CD4-positive, alpha-beta memory T cell (primary cell): ENCODE measurements at regions not wholly inside any gene's neighbourhood (a gene's known extent, or its start where the extent isn't known, plus 50 kb on each side); places are given as distances from the start of the nearest gene placed in this dataset.

Source experiments
- CTCF ChIA-PET: fragments of 350-600 bp; sonication (Branson Sonifier 250); formaldehyde crosslinking; loops from one replicate; lab custom pipeline; 2021; ENCODE audit warnings: inconsistent platforms; ENCODE audit not compliant: partially characterized antibody; lab: Charles Lee
- POLR2A ChIA-PET: fragments of 350-600 bp; sonication (Branson Sonifier 250); formaldehyde crosslinking; loops from one replicate; lab custom pipeline; 2021; ENCODE audit not compliant: partially characterized antibody; lab: Charles Lee
- DNase-seq, 5 donors: peaks; one replicate each; pipeline versions ENCODE4 v3.0.0 to v3.0.0-alpha.2; 2020 to 2022; ENCODE audit warnings: mixed read lengths in 1 of 5
- H3K27ac ChIP-seq: one replicate; pipeline ENCODE4 v1.7.0; 2013; ENCODE audit warnings: low read depth, low read length
- H3K27me3 ChIP-seq: 2 replicates; pipeline ENCODE4 v1.7.0; 2013; ENCODE audit warnings: mild to moderate bottlenecking, low read length, moderate library complexity; ENCODE audit not compliant: insufficient read depth
- H3K36me3 ChIP-seq: 2 replicates; pipeline ENCODE4 v1.7.0; 2013; ENCODE audit warnings: mild to moderate bottlenecking, low read length, moderate library complexity; ENCODE audit not compliant: insufficient read depth
- H3K4me1 ChIP-seq: 2 replicates; pipeline ENCODE4 v1.7.0; 2013; ENCODE audit warnings: mild to moderate bottlenecking, low read length, moderate library complexity; ENCODE audit not compliant: insufficient read depth
- H3K4me3 ChIP-seq, 2 donors: one replicate each; pipeline ENCODE4 v1.7.0; 2013; ENCODE audit warnings: low read length in 2 of 2, mild to moderate bottlenecking in 1 of 2
- H3K9me3 ChIP-seq, 2 donors: one replicate each; pipeline ENCODE4 v1.7.0; 2013; ENCODE audit warnings: low read length in 2 of 2, control low read depth in 1 of 2; ENCODE audit not compliant: control insufficient read depth in 1 of 2
- H3K27ac Mint-ChIP-seq, 7 donors: one replicate each; pipeline ENCODE4 v1.8.0; 2020 to 2021; ENCODE audit warnings: mixed read lengths in 7 of 7, mild to moderate bottlenecking in 6 of 7, inconsistent platforms in 3 of 7, moderate library complexity in 3 of 7
- H3K27me3 Mint-ChIP-seq, 2 donors: one replicate each; pipeline ENCODE4 v1.8.0; 2020 to 2021; ENCODE audit warnings: mixed read lengths in 2 of 2
- H3K36me3 Mint-ChIP-seq, 2 donors: one replicate each; pipeline ENCODE4 v1.8.0; 2020 to 2021; ENCODE audit warnings: mixed read lengths in 2 of 2, inconsistent platforms in 1 of 2, mild to moderate bottlenecking in 1 of 2
- H3K4me1 Mint-ChIP-seq, 4 donors: one replicate each; pipeline ENCODE4 v1.8.0; 2020 to 2021; ENCODE audit warnings: mixed read lengths in 4 of 4, mild to moderate bottlenecking in 1 of 4
- H3K4me3 Mint-ChIP-seq, 8 donors: one replicate each; pipeline ENCODE4 v1.8.0; 2020 to 2021; ENCODE audit warnings: mixed read lengths in 8 of 8, mild to moderate bottlenecking in 7 of 8, moderate library complexity in 6 of 8, inconsistent platforms in 3 of 8
- H3K9me3 Mint-ChIP-seq, 8 donors: one replicate each; pipeline ENCODE4 v1.8.0; 2020 to 2021; ENCODE audit warnings: mixed read lengths in 8 of 8, mild to moderate bottlenecking in 5 of 8, inconsistent platforms in 3 of 8, moderate library complexity in 1 of 8
- intact Hi-C: fragments of 100-400 bp; cut with micrococcal nuclease; formaldehyde crosslinking; loops from one replicate; pipeline ENCODE4 v1.15.1; 2023

GRCh38 chr12:66060163-66060907, 70.2 kb downstream of the LLPH start:
- Mint-ChIP-seq H3K9me3 (no peaks in the 10 kb centered on the region), H3K27ac (no peak overlapping the region), H3K4me1 (no peaks in the 10 kb centered on the region), H3K4me3 (no peak overlapping the region), H3K27me3 (peaks cover 13 to 14% of the 10 kb centered on the region in 2 donors), H3K36me3 (no peaks in the 10 kb centered on the region)
- Histone ChIP-seq H3K36me3 (no peaks in the 10 kb centered on the region), H3K27ac (no peak overlapping the region), H3K27me3 (no peaks in the 10 kb centered on the region), H3K9me3 (no peaks in the 10 kb centered on the region), H3K4me1 (no peaks in the 10 kb centered on the region), H3K4me3 (no peak overlapping the region)
- CTCF ChIA-PET = no interaction called here
- intact Hi-C loops = no loop called here
- DNase-seq = no peak
- POLR2A ChIA-PET = no interaction called here

GRCh38 chr12:66059666-66060065, 70.9 kb downstream of the LLPH start:
- H3K27me3 Mint-ChIP-seq = peaks cover 10 to 12% of the 10 kb centered on the region in 2 donors
- no peaks in the 10 kb centered on the region for H3K9me3 Mint-ChIP-seq
- H3K36me3 ChIP-seq = no peaks in the 10 kb centered on the region
- H3K4me1 ChIP-seq = no peaks in the 10 kb centered on the region
- H3K27ac ChIP-seq = no peak overlapping the region
- intact Hi-C loops = no loop called here
- no peaks in the 10 kb centered on the region for H3K4me1 Mint-ChIP-seq
- H3K9me3 ChIP-seq = no peaks in the 10 kb centered on the region
- ChIA-PET POLR2A (no interaction called here), CTCF (no interaction called here)
- DNase-seq = no peak
- no peaks in the 10 kb centered on the region for H3K27me3 ChIP-seq
- H3K4me3 Mint-ChIP-seq = no peak overlapping the region
- H3K27ac Mint-ChIP-seq = no peak overlapping the region
- H3K36me3 Mint-ChIP-seq = no peaks in the 10 kb centered on the region
- H3K4me3 ChIP-seq = no peak overlapping the region

- Mint-ChIP-seq H3K36me3 (no peaks in the 10 kb centered on the region), H3K4me3 (no peak overlapping the region), H3K27ac (no peak overlapping the region), H3K27me3 (peaks cover 7 to 10% of the 10 kb centered on the region in 2 donors), H3K4me1 (no peaks in the 10 kb centered on the region), H3K9me3 (no peaks in the 10 kb centered on the region)
- no peaks in the 10 kb centered on the region for H3K27me3 ChIP-seq
- H3K4me3 ChIP-seq = no peak overlapping the region
- no peaks in the 10 kb centered on the region for H3K9me3 ChIP-seq
- DNase-seq = no peak
- POLR2A ChIA-PET = no interaction called here
- no peak overlapping the region for H3K27ac ChIP-seq
- no peaks in the 10 kb centered on the region for H3K36me3 ChIP-seq
- intact Hi-C loops = no loop called here
- CTCF ChIA-PET = no interaction called here
- H3K4me1 ChIP-seq = no peaks in the 10 kb centered on the region
Measured at GRCh38 chr12:66058554-66058953, 72.0 kb downstream of the LLPH start.

- peaks cover 8 to 9% of the 10 kb centered on the region in 2 donors for H3K27me3 Mint-ChIP-seq
- CTCF ChIA-PET = no interaction called here
- no peaks in the 10 kb centered on the region for H3K4me1 Mint-ChIP-seq
- Histone ChIP-seq H3K4me3 (no peak overlapping the region), H3K9me3 (no peaks in the 10 kb centered on the region), H3K27ac (no peak overlapping the region), H3K4me1 (no peaks in the 10 kb centered on the region), H3K36me3 (no peaks in the 10 kb centered on the region), H3K27me3 (no peaks in the 10 kb centered on the region)
- no peak overlapping the region for H3K4me3 Mint-ChIP-seq
- no peaks in the 10 kb centered on the region for H3K36me3 Mint-ChIP-seq
- intact Hi-C loops = no loop called here
- POLR2A ChIA-PET = interaction anchor here (0.6 kb wide), 1 partner anchor 447 kb away, joined by 3 read pairs; no protein-coding TSS in a partner anchor
- no peaks in the 10 kb centered on the region for H3K9me3 Mint-ChIP-seq
- H3K27ac Mint-ChIP-seq = no peak overlapping the region
- DNase-seq = no peak
Measured at GRCh38 chr12:66055837-66056319, 74.7 kb downstream of the LLPH start.

GRCh38 chr12:66052988-66053615, 77.4 kb downstream of the LLPH start:
- POLR2A ChIA-PET = no interaction called here
- CTCF ChIA-PET = no interaction called here
- Mint-ChIP-seq H3K27ac (no peak overlapping the region), H3K4me1 (no peaks in the 10 kb centered on the region), H3K4me3 (no peak overlapping the region), H3K9me3 (peaks cover 0 to 2% (median 0%) of the 10 kb centered on the region in 8 donors), H3K36me3 (no peaks in the 10 kb centered on the region), H3K27me3 (peaks cover 1 to 9% of the 10 kb centered on the region in 2 donors)
- Histone ChIP-seq H3K27me3 (no peaks in the 10 kb centered on the region), H3K36me3 (no peaks in the 10 kb centered on the region), H3K4me3 (no peak overlapping the region), H3K4me1 (no peaks in the 10 kb centered on the region), H3K27ac (no peak overlapping the region), H3K9me3 (no peaks in the 10 kb centered on the region)
- no peak for DNase-seq
- intact Hi-C loops = no loop called here

- Mint-ChIP-seq H3K36me3 (no peaks in the 10 kb centered on the region), H3K9me3 (peaks cover 0 to 2% (median 0%) of the 10 kb centered on the region in 8 donors), H3K4me1 (no peaks in the 10 kb centered on the region), H3K27me3 (peaks cover 1 to 8% of the 10 kb centered on the region in 2 donors), H3K4me3 (no peak overlapping the region), H3K27ac (no peak overlapping the region)
- H3K27ac ChIP-seq = no peak overlapping the region
- CTCF ChIA-PET = no interaction called here
- no peaks in the 10 kb centered on the region for H3K36me3 ChIP-seq
- H3K27me3 ChIP-seq = no peaks in the 10 kb centered on the region
- POLR2A ChIA-PET = no interaction called here
- H3K4me3 ChIP-seq = no peak overlapping the region
- DNase-seq = no peak
- H3K4me1 ChIP-seq = no peaks in the 10 kb centered on the region
- H3K9me3 ChIP-seq = no peaks in the 10 kb centered on the region
- intact Hi-C loops = no loop called here
Measured at GRCh38 chr12:66051361-66051760, 79.2 kb downstream of the LLPH start.

GRCh38 chr12:66050610-66051009, 79.9 kb downstream of the LLPH start:
- no peak overlapping the region for H3K4me3 Mint-ChIP-seq
- no peak for DNase-seq
- intact Hi-C loops = no loop called here
- H3K27me3 ChIP-seq = no peaks in the 10 kb centered on the region
- H3K27ac ChIP-seq = no peak overlapping the region
- no peaks in the 10 kb centered on the region for H3K36me3 ChIP-seq
- H3K27me3 Mint-ChIP-seq = peaks cover 1 to 8% of the 10 kb centered on the region in 2 donors
- no peaks in the 10 kb centered on the region for H3K9me3 ChIP-seq
- H3K4me1 ChIP-seq = no peaks in the 10 kb centered on the region
- POLR2A ChIA-PET = no interaction called here
- CTCF ChIA-PET = no interaction called here
- no peaks in the 10 kb centered on the region for H3K36me3 Mint-ChIP-seq
- no peak overlapping the region for H3K4me3 ChIP-seq
- peaks cover 0 to 2% (median 0%) of the 10 kb centered on the region in 8 donors for H3K9me3 Mint-ChIP-seq
- no peak overlapping the region for H3K27ac Mint-ChIP-seq
- H3K4me1 Mint-ChIP-seq = no peaks in the 10 kb centered on the region
